ENCODE measurements at regions not wholly inside any gene's neighbourhood (a gene's known extent, or its start where the extent isn't known, plus 50 kb on each side); places are given as distances from the start of the nearest gene placed in this dataset.

DNA sequence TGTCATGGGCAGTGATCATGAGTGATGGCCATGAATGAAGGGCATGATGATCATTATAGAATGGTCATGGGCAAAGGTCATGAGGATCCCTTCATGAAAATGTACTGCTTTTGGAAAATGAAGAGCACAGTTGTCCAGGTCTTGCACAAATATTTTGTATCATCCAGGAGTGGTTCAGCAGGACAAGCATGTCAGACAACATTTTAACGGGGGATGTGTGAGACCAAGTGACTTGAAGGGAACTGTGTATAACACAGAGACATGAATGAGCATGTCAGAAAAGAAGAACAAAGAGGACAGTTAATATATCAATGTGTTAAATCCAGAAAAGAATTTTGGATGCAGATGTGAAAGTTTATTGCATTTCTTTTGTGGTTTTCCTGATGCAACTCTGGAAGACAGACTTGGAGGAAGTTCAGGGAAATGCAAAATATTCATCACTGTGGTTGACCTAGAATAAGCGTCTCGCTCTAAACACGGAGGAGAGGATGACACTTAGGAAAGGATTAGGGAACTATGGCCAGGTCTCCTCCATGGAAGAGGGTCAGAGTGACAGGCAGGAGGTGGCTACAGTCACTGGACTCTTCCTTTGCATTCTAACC is 116.1 kb upstream of the IRX4 start:
- TF ChIP-seq, protein P1, sequence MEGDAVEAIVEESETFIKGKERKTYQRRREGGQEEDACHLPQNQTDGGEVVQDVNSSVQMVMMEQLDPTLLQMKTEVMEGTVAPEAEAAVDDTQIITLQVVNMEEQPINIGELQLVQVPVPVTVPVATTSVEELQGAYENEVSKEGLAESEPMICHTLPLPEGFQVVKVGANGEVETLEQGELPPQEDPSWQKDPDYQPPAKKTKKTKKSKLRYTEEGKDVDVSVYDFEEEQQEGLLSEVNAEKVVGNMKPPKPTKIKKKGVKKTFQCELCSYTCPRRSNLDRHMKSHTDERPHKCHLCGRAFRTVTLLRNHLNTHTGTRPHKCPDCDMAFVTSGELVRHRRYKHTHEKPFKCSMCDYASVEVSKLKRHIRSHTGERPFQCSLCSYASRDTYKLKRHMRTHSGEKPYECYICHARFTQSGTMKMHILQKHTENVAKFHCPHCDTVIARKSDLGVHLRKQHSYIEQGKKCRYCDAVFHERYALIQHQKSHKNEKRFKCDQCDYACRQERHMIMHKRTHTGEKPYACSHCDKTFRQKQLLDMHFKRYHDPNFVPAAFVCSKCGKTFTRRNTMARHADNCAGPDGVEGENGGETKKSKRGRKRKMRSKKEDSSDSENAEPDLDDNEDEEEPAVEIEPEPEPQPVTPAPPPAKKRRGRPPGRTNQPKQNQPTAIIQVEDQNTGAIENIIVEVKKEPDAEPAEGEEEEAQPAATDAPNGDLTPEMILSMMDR (IDR thresholded peaks at IDR 0.05): no peak
- TF ChIP-seq POLR2A (IDR thresholded peaks at IDR 0.05): no peak
